ENCODE measurements at regions not wholly inside any gene's neighbourhood (a gene's known extent, or its start where the extent isn't known, plus 50 kb on each side); places are given as distances from the start of the nearest gene placed in this dataset.
A peak's percentile ranks its signal among the peaks of the same experiment; 100 is the strongest.

- no peak overlapping the region for H3K4me3 ChIP-seq (replicated peaks; ENCODE audit: low read depth, low read length)
- no peak for TF ChIP-seq CTCF (IDR thresholded peaks at IDR 0.05; ENCODE audit: insufficient read depth, low read length, poor library complexity, severe bottlenecking)
- DNase-seq (ENCODE audit: extremely low read depth, insufficient read length), result no peak
These were observed 503.2 kb upstream of the MKI67 start for GRCh38 chr10:128629111-128630096.

GRCh38 chr10:128630787-128631252, 504.6 kb upstream of the MKI67 start:
- no peak overlapping the region for H3K4me3 ChIP-seq (replicated peaks; ENCODE audit: low read depth, low read length)
- no peak for DNase-seq (ENCODE audit: extremely low read depth, insufficient read length)
- H3K36me3 ChIP-seq (ENCODE audit: control insufficient read depth, insufficient read depth, low read length), result no peaks in the 10 kb centered on the region
- no peaks in the 10 kb centered on the region; the same call in 1 of the 2 replicates for H3K27me3 ChIP-seq (replicated peaks; ENCODE audit: control insufficient read depth, insufficient read depth, low read length)
- TF ChIP-seq CTCF (IDR thresholded peaks at IDR 0.05; ENCODE audit: insufficient read depth, low read length, poor library complexity, severe bottlenecking), result no peak

More at GRCh38 chr10:128629111-128630096, 503.2 kb upstream of the MKI67 start:
- Histone ChIP-seq H3K36me3 (ENCODE audit: control insufficient read depth, insufficient read depth, low read length) (no peaks in the 10 kb centered on the region), H3K27me3 (replicated peaks; ENCODE audit: control insufficient read depth, insufficient read depth, low read length) (no peaks in the 10 kb centered on the region; the same call in 1 of the 2 replicates)

GRCh38 chr10:128631801-128632241, 505.6 kb upstream of the MKI67 start:
- peak; percentile 32 for TF ChIP-seq CTCF (IDR thresholded peaks at IDR 0.05; ENCODE audit: insufficient read depth, low read length, poor library complexity, severe bottlenecking)
- no peak overlapping the region for H3K4me3 ChIP-seq (replicated peaks; ENCODE audit: low read depth, low read length)

GRCh38 chr10:128632694-128633093, 506.5 kb upstream of the MKI67 start:
- Histone ChIP-seq H3K27me3 (replicated peaks; ENCODE audit: control insufficient read depth, insufficient read depth, low read length) (no peaks in the 10 kb centered on the region), H3K4me3 (replicated peaks; ENCODE audit: low read depth, low read length) (no peak overlapping the region), H3K36me3 (ENCODE audit: control insufficient read depth, insufficient read depth, low read length) (no peaks in the 10 kb centered on the region)
- TF ChIP-seq CTCF (IDR thresholded peaks at IDR 0.05; ENCODE audit: insufficient read depth, low read length, poor library complexity, severe bottlenecking), result no peak
- no peak for DNase-seq (ENCODE audit: extremely low read depth, insufficient read length)

More at GRCh38 chr10:128631801-128632241, 505.6 kb upstream of the MKI67 start:
- no peaks in the 10 kb centered on the region for H3K36me3 ChIP-seq (ENCODE audit: control insufficient read depth, insufficient read depth, low read length)
- no peaks in the 10 kb centered on the region; the same call in 1 of the 2 replicates for H3K27me3 ChIP-seq (replicated peaks; ENCODE audit: control insufficient read depth, insufficient read depth, low read length)
- no peak for DNase-seq (ENCODE audit: extremely low read depth, insufficient read length)

- no peak for DNase-seq (ENCODE audit: extremely low read depth, insufficient read length)
- TF ChIP-seq CTCF (IDR thresholded peaks at IDR 0.05; ENCODE audit: insufficient read depth, low read length, poor library complexity, severe bottlenecking), result no peak
- no peak overlapping the region for H3K4me3 ChIP-seq (replicated peaks; ENCODE audit: low read depth, low read length)
These were observed 507.8 kb upstream of the MKI67 start for GRCh38 chr10:128633864-128634540.

More at GRCh38 chr10:128633864-128634540, 507.8 kb upstream of the MKI67 start:
- H3K36me3 ChIP-seq (ENCODE audit: control insufficient read depth, insufficient read depth, low read length), result no peaks in the 10 kb centered on the region
- H3K27me3 ChIP-seq (replicated peaks; ENCODE audit: control insufficient read depth, insufficient read depth, low read length), result no peaks in the 10 kb centered on the region

Measured in GM06990 (cell line).